Type B pancreatic cell (in vitro differentiated cells): ENCODE measurements at regions not wholly inside any gene's neighbourhood (a gene's known extent, or its start where the extent isn't known, plus 50 kb on each side); places are given as distances from the start of the nearest gene placed in this dataset.
"Not testable (repeated sequence)": the region's sequence is repeated elsewhere in the genome, so short reads cannot be mapped to it uniquely, and the experiment has no call there.

Experiments used
- DNase-seq: peaks from one replicate; pipeline ENCODE4 v3.0.0; 2021; ENCODE audit warnings: mixed read lengths; ENCODE audit not compliant: unreplicated experiment; ENCODE audit errors: extremely low spot score
- H3K27ac Mint-ChIP-seq: 2 replicates; pipeline ENCODE4 v1.8.0; 2021; ENCODE audit warnings: mild to moderate bottlenecking, mixed read lengths
- H3K27me3 Mint-ChIP-seq: 2 replicates; pipeline ENCODE4 v1.8.0; 2021; ENCODE audit warnings: mixed read lengths
- H3K36me3 Mint-ChIP-seq: 2 replicates; pipeline ENCODE4 v1.8.0; 2021; ENCODE audit warnings: mixed read lengths
- H3K4me1 Mint-ChIP-seq: one replicate; pipeline ENCODE4 v1.8.0; 2021; ENCODE audit warnings: mixed read lengths; ENCODE audit not compliant: unreplicated experiment
- H3K4me3 Mint-ChIP-seq: 2 replicates; pipeline ENCODE4 v1.8.0; 2021; ENCODE audit warnings: mild to moderate bottlenecking, mixed read lengths
- H3K9me3 Mint-ChIP-seq: 2 replicates; pipeline ENCODE4 v1.8.0; 2021; ENCODE audit warnings: mixed read lengths
- TF ChIP-seq, protein P1 (sequence below): fragments of 200-600 bp; sonication (generic); conservative IDR thresholded peaks from 2 replicates; pipeline ENCODE4 v1.5.0; 2021; ENCODE audit warnings: antibody characterized with exemption, mild to moderate bottlenecking

DNA sequence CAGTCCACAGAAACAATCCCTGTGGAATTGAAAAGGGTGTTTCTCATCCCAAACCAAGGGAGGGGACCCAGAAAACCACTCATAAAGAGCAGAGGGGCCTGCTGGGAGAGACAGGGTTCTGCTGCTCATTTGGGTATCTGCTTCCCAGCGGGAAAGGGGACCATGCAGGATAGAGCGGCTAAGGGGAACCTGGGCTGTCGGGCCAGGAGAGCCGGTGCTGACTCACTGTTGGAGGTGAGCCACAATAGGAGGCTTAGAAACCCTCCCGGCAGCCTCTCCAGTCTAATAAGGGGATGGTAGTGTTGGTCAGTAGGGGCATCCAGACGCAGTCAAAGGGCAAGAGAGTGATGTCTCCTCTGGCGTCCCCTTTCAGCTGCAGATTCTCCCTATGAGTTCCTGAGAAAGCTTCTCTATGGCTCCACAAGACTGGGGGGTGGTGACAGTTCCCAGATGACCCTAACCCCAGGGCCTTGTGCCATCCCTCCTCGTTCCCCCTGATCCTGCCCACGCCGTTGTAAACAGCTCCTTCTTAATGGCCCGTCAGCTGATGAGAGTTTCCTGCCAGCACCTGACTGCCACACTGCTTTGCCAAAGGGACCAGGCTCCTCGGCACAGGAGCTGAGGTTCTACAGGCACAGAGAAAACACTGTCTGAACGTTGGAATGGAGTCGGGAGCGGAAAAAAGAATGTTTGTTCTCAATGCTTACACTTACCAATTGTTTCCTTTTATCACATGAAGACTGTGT is 646.1 kb upstream of the DEFB115 start:
- Mint-ChIP-seq H3K9me3 (peaks cover 9% of the 10 kb centered on the region), H3K27me3 (no peaks in the 10 kb centered on the region), H3K4me3 (no peak overlapping the region), H3K36me3 (no peaks in the 10 kb centered on the region), H3K4me1 (no peaks in the 10 kb centered on the region), H3K27ac (no peak overlapping the region)
- DNase-seq, result no peak
- TF ChIP-seq, protein P1, sequence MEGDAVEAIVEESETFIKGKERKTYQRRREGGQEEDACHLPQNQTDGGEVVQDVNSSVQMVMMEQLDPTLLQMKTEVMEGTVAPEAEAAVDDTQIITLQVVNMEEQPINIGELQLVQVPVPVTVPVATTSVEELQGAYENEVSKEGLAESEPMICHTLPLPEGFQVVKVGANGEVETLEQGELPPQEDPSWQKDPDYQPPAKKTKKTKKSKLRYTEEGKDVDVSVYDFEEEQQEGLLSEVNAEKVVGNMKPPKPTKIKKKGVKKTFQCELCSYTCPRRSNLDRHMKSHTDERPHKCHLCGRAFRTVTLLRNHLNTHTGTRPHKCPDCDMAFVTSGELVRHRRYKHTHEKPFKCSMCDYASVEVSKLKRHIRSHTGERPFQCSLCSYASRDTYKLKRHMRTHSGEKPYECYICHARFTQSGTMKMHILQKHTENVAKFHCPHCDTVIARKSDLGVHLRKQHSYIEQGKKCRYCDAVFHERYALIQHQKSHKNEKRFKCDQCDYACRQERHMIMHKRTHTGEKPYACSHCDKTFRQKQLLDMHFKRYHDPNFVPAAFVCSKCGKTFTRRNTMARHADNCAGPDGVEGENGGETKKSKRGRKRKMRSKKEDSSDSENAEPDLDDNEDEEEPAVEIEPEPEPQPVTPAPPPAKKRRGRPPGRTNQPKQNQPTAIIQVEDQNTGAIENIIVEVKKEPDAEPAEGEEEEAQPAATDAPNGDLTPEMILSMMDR, result no peak

DNA sequence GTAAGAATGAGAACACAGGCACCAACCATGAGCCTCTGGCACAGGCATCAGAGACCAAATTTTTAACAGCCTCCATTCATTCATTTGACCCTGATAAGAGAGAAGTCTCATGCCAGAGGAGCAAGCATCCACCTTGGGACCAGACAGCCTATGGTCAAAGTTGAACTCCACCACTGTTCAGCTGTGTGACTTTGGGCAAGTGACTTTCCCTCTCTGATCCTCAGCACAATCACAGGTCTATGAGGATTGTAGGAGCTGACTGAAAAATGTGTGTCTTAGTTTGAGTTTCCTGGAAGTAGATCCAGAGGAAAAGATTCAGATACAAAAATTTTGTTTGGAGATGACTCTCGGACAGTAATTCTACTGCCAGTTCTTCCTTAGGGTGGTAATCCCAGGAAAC is 645.1 kb upstream of the DEFB115 start:
- Mint-ChIP-seq H3K4me1 (no peaks in the 10 kb centered on the region), H3K9me3 (peaks cover 5% of the 10 kb centered on the region), H3K27ac (no peak overlapping the region), H3K27me3 (no peaks in the 10 kb centered on the region), H3K4me3 (no peak overlapping the region), H3K36me3 (no peaks in the 10 kb centered on the region)
- DNase-seq, result no peak
- TF ChIP-seq, protein P1, result no peak

DNA sequence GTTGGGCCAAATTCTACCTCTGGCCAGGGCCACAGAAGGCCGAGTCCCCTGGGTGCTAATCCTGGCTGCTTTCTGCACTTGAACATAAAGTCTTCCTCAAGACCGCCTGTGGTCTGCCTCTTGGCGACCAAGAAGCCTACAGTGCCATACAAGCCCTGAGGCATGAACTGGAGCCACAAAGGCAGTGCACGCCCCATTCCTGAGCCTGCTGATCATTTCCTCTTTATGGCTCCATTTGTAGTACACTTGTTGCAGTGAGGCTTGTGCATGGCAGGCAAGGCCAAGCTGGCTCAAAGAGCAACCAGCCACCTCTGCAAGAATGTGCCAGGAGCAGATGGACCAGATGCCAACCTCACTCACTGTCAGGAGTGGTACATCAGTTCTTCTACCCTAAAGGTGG is 636.1 kb upstream of the DEFB115 start:
- not testable (repeated sequence) for H3K4me3 Mint-ChIP-seq, DNase-seq, H3K27me3 Mint-ChIP-seq, H3K36me3 Mint-ChIP-seq, H3K27ac Mint-ChIP-seq, H3K9me3 Mint-ChIP-seq, H3K4me1 Mint-ChIP-seq

DNA sequence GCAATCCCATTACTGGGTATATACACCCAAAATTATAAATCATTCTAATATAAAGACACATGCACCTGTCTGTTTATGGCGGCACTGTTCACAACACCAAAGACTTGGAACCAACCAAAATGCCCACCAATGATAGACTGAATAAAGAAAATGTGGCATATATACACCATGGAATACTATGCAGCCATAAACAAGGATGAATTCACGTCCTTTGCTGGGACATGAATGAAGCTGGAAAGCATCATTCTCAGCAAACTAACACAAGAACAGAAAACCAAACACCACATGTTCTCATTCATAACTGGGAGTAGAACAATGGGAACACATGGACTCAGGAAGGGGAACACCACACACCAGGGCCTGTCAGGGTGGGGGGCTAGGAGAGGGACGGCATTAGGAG is 633.2 kb upstream of the DEFB115 start:
- not testable (repeated sequence) for H3K27me3 Mint-ChIP-seq, H3K4me1 Mint-ChIP-seq, DNase-seq, H3K9me3 Mint-ChIP-seq, H3K4me3 Mint-ChIP-seq, H3K27ac Mint-ChIP-seq, H3K36me3 Mint-ChIP-seq

DNA sequence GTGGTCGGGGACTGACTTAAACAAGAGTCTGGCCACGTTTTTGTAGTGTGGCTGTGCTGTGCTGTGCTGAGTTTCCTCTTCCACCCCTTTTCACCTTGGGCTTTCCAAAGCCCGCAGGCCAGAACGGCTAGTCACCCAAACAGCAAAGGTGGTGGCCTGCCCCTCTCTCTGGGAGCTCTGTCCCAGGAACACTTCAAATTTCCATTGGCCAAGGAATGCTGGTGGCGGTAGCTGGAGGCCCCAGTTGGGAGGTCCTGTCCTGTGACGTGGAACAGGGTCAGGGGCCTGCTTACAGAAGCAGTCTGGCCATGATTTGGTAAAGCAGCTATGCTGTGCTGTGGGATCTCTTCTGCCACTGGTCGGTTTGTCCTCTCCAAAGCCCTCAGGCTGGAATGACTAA is 628.1 kb upstream of the DEFB115 start:
- H3K27me3 Mint-ChIP-seq, H3K4me1 Mint-ChIP-seq, H3K36me3 Mint-ChIP-seq, H3K27ac Mint-ChIP-seq, H3K4me3 Mint-ChIP-seq, H3K9me3 Mint-ChIP-seq, DNase-seq: not testable (repeated sequence)

DNA sequence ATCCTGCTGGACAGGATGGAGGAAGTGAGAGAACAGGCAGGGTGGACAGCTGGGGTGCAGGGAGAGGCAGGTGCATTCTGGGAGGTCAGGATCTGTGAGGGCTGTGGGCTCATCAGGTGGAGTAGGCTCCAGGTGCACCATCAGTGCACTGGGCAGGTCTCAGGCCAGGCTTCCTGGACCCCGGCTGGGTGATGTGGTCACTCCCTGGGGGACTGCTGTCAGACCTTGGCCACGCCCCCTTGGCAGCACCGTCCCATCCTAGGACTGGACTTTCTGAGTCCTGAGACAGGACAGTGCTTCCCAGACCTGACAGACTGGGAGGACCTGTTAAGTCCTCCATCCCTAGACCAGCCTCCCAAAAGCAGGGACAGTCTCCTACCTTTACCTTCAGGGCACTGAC is 626.7 kb upstream of the DEFB115 start:
- H3K27me3 Mint-ChIP-seq, result no peaks in the 10 kb centered on the region
- no peak overlapping the region for H3K4me3 Mint-ChIP-seq
- no peaks in the 10 kb centered on the region for H3K4me1 Mint-ChIP-seq
- H3K36me3 Mint-ChIP-seq, result no peaks in the 10 kb centered on the region
- H3K9me3 Mint-ChIP-seq, result peaks cover 15% of the 10 kb centered on the region
- H3K27ac Mint-ChIP-seq, result no peak overlapping the region
- no peak for DNase-seq
- TF ChIP-seq, protein P1, result no peak

DNA sequence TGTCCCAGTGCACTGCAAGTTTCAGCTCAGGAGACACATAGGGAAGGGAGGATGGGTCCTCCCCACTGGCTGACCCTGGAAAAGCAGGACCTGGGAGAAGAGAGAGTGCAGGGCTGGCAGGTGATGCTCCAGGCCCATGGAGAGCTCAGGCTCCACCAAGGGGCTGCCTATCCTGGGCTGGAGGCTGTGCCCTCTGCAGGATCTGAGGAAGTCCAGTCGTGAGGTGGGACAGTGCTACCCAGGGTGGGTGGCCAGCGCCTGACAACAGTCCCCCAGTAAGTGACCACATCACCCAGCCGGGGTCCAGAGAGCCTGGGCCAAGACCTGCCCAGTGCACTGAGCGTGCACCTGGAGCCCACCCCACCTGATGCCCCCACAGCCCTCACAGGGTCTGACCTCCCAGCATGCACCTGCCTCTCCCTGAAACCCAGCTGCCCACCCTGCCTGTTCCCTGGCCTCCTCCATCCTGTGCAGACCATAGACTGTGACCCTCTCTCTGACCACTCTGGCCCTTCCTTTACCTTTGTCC is 626.1 kb upstream of the DEFB115 start:
- not testable (repeated sequence) for H3K36me3 Mint-ChIP-seq, H3K4me1 Mint-ChIP-seq, H3K27ac Mint-ChIP-seq, H3K4me3 Mint-ChIP-seq, H3K27me3 Mint-ChIP-seq, DNase-seq
- peaks cover 16% of the 10 kb centered on the region for H3K9me3 Mint-ChIP-seq

DNA sequence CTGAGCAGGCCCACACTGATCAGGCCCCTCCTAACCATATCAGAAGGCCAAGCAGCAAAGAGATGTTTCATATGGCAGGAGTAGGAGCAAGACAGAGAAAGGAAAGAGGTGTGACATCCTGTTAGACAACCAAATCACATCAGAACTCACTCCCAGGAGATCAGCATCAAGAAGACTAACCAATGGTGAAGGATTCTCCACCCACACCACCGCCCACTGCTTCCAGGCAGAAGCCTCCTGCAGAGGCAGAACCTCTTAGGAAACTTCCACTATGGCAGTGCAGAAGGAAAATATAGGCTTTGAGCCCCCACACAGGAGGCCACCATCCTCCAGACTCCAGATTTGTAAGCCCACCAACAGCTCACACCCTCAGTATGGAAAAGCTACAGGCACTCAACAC is 624.7 kb upstream of the DEFB115 start:
- not testable (repeated sequence) for H3K27me3 Mint-ChIP-seq, H3K4me1 Mint-ChIP-seq, DNase-seq, H3K27ac Mint-ChIP-seq, H3K4me3 Mint-ChIP-seq, H3K36me3 Mint-ChIP-seq
- peaks cover 21% of the 10 kb centered on the region for H3K9me3 Mint-ChIP-seq

DNA sequence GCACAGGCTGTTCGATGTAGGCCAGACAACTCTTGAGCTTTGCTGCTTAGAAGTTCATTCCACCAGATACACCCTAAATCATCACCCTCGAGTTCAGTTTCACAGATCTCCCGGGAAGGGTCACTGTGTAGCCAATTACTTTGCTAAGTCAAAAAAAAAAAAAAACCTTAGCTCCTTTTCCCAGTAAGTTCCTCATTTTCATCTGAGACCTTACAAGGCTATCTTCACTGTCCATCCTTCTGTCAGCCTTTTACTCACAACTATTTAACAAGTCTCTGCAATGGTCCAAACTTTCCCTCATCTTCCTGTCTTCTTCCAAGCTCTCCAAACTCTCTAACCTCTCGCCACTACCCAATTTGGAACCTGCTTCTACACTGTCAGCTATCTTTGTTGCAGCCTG is 615.9 kb upstream of the DEFB115 start:
- H3K27ac Mint-ChIP-seq, DNase-seq, H3K27me3 Mint-ChIP-seq, H3K4me1 Mint-ChIP-seq, H3K4me3 Mint-ChIP-seq, H3K36me3 Mint-ChIP-seq: not testable (repeated sequence)
- peaks cover 18% of the 10 kb centered on the region for H3K9me3 Mint-ChIP-seq

DNA sequence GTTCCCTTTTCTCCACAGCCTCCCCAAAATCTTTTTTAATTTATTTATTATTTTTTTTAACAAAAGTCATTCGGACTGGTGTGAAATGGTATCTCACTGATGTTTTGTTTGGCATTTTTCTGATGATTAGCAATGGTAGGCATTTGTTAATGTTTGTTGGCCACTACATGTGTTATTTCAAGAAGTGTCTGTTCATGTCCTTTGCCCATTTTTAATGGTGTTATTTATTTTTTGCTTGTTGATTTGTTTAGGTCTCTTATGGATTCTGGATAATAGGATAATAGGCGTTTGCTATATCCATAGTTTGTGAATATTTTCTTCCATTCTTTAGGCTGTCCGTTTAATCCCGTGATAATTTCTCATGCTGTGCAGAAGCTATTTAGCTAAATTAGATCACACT is 596.5 kb upstream of the DEFB115 start:
- DNase-seq, result not testable (repeated sequence)

DNA sequence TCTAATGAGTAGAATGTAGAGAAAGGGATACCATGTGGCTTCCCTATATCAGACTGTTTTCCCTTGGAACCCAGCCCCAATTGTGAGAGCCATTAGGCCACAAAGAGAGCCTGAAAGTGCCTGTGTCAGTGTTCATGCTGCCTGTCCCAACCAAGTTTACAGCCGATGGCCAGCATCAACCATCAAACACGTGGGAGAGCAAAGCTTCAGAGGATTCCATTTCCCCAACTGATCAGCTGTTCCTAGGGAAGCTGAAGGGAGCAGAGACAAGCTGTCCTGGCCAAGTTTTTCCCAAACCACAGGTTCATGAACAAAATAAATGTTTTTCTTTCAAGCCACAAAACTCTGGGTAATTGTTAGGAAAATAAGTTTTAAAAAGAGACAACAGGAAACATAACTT is 589.0 kb upstream of the DEFB115 start:
- H3K27me3 Mint-ChIP-seq, H3K9me3 Mint-ChIP-seq, H3K4me3 Mint-ChIP-seq, H3K4me1 Mint-ChIP-seq, H3K27ac Mint-ChIP-seq, DNase-seq, H3K36me3 Mint-ChIP-seq: not testable (repeated sequence)

More for the DNA sequence above, 596.5 kb upstream of the DEFB115 start:
- not testable (repeated sequence) for H3K27ac Mint-ChIP-seq, H3K4me3 Mint-ChIP-seq, H3K27me3 Mint-ChIP-seq, H3K4me1 Mint-ChIP-seq, H3K9me3 Mint-ChIP-seq, H3K36me3 Mint-ChIP-seq
